HCT116 (cell line): ENCODE measurements at regions not wholly inside any gene's neighbourhood (a gene's known extent, or its start where the extent isn't known, plus 50 kb on each side); places are given as distances from the start of the nearest gene placed in this dataset.

ENCODE experiments used
- ATAC-seq: fragments of 200-7000 bp; cut with Tn5 transposase; 2 replicates; pipeline ENCODE4 v1.9.1; 2020; ENCODE audit warnings: mild to moderate bottlenecking, moderate library complexity
- BruUV-seq: library from RNA; stranded (reverse); fragments of 400-500 nt; replicated peaks from 2 replicates; lab custom pipeline; 2021; lab: Mats Ljungman, UMichigan
- CTCF ChIA-PET: fragments of 300-600 bp; sonication (Branson Sonifier 250); formaldehyde crosslinking; loops from one replicate; lab custom pipeline; 2021; ENCODE audit warnings: antibody characterized with exemption; lab: Charles Lee
- POLR2A ChIA-PET: fragments of 300-600, 350-600 bp; sonication (Branson Sonifier 250); formaldehyde crosslinking; loops from one replicate; lab custom pipeline; 2021; ENCODE audit warnings: antibody characterized with exemption; lab: Charles Lee
- RAD21 ChIA-PET, 2 experiments: fragments of 300-600 bp; sonication (Branson Sonifier 250); formaldehyde crosslinking; loops; one replicate each; lab custom pipeline; 2023; ENCODE audit warnings: low total read pairs in 2 of 2; ENCODE audit not compliant: uncharacterized antibody in 2 of 2, unreplicated experiment in 2 of 2, low non-redundant PET in 1 of 2; lab: Charles Lee
- DNase-seq: peaks from one replicate; pipeline ENCODE4 v3.0.0-alpha.2; 2010; ENCODE audit warnings: low read depth, low spot score
- H2AFZ ChIP-seq: fragments of 200-600 bp; shearing (Covaris generic), sonication (generic); 2 replicates; pipeline ENCODE4 v1.6.1; 2017; ENCODE audit warnings: low read depth, mixed run types, mixed read lengths, antibody characterized with exemption, low read length; ENCODE audit not compliant: poor library complexity, severe bottlenecking
- H3K27ac ChIP-seq: 2 replicates; pipeline ENCODE4 v1.5.1; 2012; ENCODE audit warnings: low read depth, low read length
- H3K27me3 ChIP-seq: fragments of 200-600 bp; sonication (generic); 2 replicates; pipeline ENCODE4 v1.6.1; 2016; ENCODE audit warnings: mixed run types, low read length, mixed read lengths; ENCODE audit not compliant: insufficient read depth
- H3K36me3 ChIP-seq, 2 experiments: fragments of 200-500 bp in 1 of 2; fragments of 200-600 bp in 1 of 2; sonication (Bioruptor generic) in 1 of 2; sonication (generic) in 1 of 2; 2 replicates each; pipeline versions ENCODE4 v1.5.1 to v1.6.1; 2014 to 2016; ENCODE audit warnings: low read length in 2 of 2, inconsistent platforms in 1 of 2, mixed read lengths in 1 of 2, mixed run types in 1 of 2; ENCODE audit not compliant: insufficient read depth in 2 of 2, control insufficient read depth in 1 of 2
- H3K4me1 ChIP-seq, 2 experiments: fragments of 200-600 bp in 1 of 2; sonication (generic) in 1 of 2; 2 replicates each; pipeline versions ENCODE4 v1.5.1 to v1.6.1; 2012 to 2017; ENCODE audit warnings: low read length in 2 of 2, inconsistent platforms in 1 of 2, mild to moderate bottlenecking in 1 of 2, mixed read lengths in 1 of 2, mixed run types in 1 of 2, moderate library complexity in 1 of 2; ENCODE audit not compliant: insufficient read depth in 2 of 2, control insufficient read depth in 1 of 2
- H3K4me2 ChIP-seq: fragments of 200-600 bp; sonication (generic); 2 replicates; pipeline ENCODE4 v1.6.1; 2017; ENCODE audit warnings: mixed run types, low read length, mixed read lengths
- H3K4me3 ChIP-seq, 2 experiments: fragments of 200-600 bp in 1 of 2; sonication (generic) in 1 of 2; replicated peaks in 1 of 2; 2 replicates each; pipeline ENCODE4 v1.5.1; 2011 to 2016; ENCODE audit warnings: low read length in 2 of 2, control low read depth in 1 of 2, low read depth in 1 of 2, mild to moderate bottlenecking in 1 of 2, mixed read lengths in 1 of 2, mixed run types in 1 of 2
- H3K79me2 ChIP-seq: fragments of 200-600 bp; sonication (generic); 2 replicates; pipeline ENCODE4 v1.6.1; 2017; ENCODE audit warnings: mild to moderate bottlenecking, mixed run types, low read length, moderate library complexity, mixed read lengths; ENCODE audit not compliant: insufficient read depth
- H3K9ac ChIP-seq: fragments of 200-600 bp; sonication (generic); 2 replicates; pipeline ENCODE4 v1.6.1; 2016; ENCODE audit warnings: low read length, mixed read lengths
- H3K9me2 ChIP-seq: fragments of 200-600 bp; sonication (generic), shearing (Covaris generic); 2 replicates; pipeline ENCODE4 v1.6.1; 2017; ENCODE audit warnings: mixed run types, mild to moderate bottlenecking, moderate library complexity; ENCODE audit not compliant: insufficient read depth
- H3K9me3 ChIP-seq, 2 experiments: fragments of 200-500 bp in 1 of 2; fragments of 200-600 bp in 1 of 2; sonication (Bioruptor generic) in 1 of 2; sonication (generic) in 1 of 2; 2 replicates each; pipeline ENCODE4 v1.6.1; 2014 to 2017; ENCODE audit warnings: low read length in 2 of 2, mixed read lengths in 2 of 2, inconsistent platforms in 1 of 2, low read depth in 1 of 2, mild to moderate bottlenecking in 1 of 2, mixed run types in 1 of 2, moderate library complexity in 1 of 2; ENCODE audit not compliant: control insufficient read depth in 1 of 2, insufficient read depth in 1 of 2
- H4K20me1 ChIP-seq: fragments of 200-600 bp; sonication (generic), shearing (Covaris generic); 2 replicates; pipeline ENCODE4 v1.6.1; 2017; ENCODE audit warnings: mixed run types, mild to moderate bottlenecking, moderate library complexity; ENCODE audit not compliant: insufficient read depth
- CEBPB ChIP-seq: IDR thresholded peaks from 2 replicates; pipeline ENCODE4 v1.6.1; 2012; ENCODE audit warnings: low read depth
- CTCF ChIP-seq, 3 experiments: fragments of 200-600 bp in 1 of 3; sonication (generic) in 1 of 3; IDR thresholded peaks in 2 of 3; conservative IDR thresholded peaks in 1 of 3; 2 replicates each; pipeline ENCODE4 v1.5.1; 2012 to 2017; ENCODE audit warnings: low read depth in 2 of 3, low read length in 2 of 3, antibody characterized with exemption in 1 of 3, borderline replicate concordance in 1 of 3, control low read depth in 1 of 3, mild to moderate bottlenecking in 1 of 3, mixed read lengths in 1 of 3, mixed run types in 1 of 3, moderate library complexity in 1 of 3; ENCODE audit not compliant: insufficient read depth in 1 of 3
- EGR1 ChIP-seq: IDR thresholded peaks from 2 replicates; pipeline ENCODE4 v1.6.1; 2012; ENCODE audit warnings: low read depth
- ELF1 ChIP-seq: IDR thresholded peaks from 2 replicates; pipeline ENCODE4 v1.6.1; 2012; ENCODE audit warnings: low read depth, borderline replicate concordance
- EZH2 ChIP-seq: fragments of 200-600 bp; sonication (generic); IDR thresholded peaks from 2 replicates; pipeline ENCODE4 v1.6.1; 2017; ENCODE audit warnings: antibody characterized with exemption, mixed run types
- EZH2phosphoT487 ChIP-seq: fragments of 200-600 bp; IDR thresholded peaks from 2 replicates; pipeline ENCODE4 v1.6.1; 2018; ENCODE audit warnings: antibody characterized with exemption, borderline replicate concordance
- FOSL1 ChIP-seq: IDR thresholded peaks from 2 replicates; pipeline ENCODE4 v1.6.1; 2012; ENCODE audit warnings: low read depth
- JUND ChIP-seq: IDR thresholded peaks from 2 replicates; pipeline ENCODE4 v1.6.1; 2012
- POLR2A ChIP-seq: IDR thresholded peaks from 2 replicates; pipeline ENCODE4 v1.7.0; 2011; ENCODE audit warnings: borderline replicate concordance; ENCODE audit not compliant: insufficient read depth, insufficient read length; ENCODE audit errors: extremely low read depth
- POLR2AphosphoS5 ChIP-seq: IDR thresholded peaks from 2 replicates; pipeline ENCODE4 v1.6.1; 2011; ENCODE audit warnings: mild to moderate bottlenecking, low read depth, low read length, moderate library complexity
- RAD21 ChIP-seq: IDR thresholded peaks from 2 replicates; pipeline ENCODE4 v1.6.1; 2012; ENCODE audit warnings: low read depth, mild to moderate bottlenecking
- SP1 ChIP-seq: IDR thresholded peaks from 2 replicates; pipeline ENCODE4 v1.6.1; 2012; ENCODE audit warnings: low read depth
- TCF7L2 ChIP-seq: IDR thresholded peaks from 2 replicates; pipeline ENCODE4 v1.7.0; 2011; ENCODE audit warnings: borderline replicate concordance, inconsistent platforms; ENCODE audit not compliant: insufficient read depth, insufficient read length; ENCODE audit errors: extremely low read depth
- YY1 ChIP-seq: IDR thresholded peaks from 2 replicates; pipeline ENCODE4 v1.6.1; 2011; ENCODE audit warnings: low read length, low read depth, moderate library complexity, mild to moderate bottlenecking; ENCODE audit not compliant: insufficient replicate concordance; ENCODE audit errors: extremely low read depth
- ZBTB33 ChIP-seq: IDR thresholded peaks from 2 replicates; pipeline ENCODE4 v1.6.1; 2011; ENCODE audit warnings: mild to moderate bottlenecking, low read length, moderate library complexity; ENCODE audit not compliant: insufficient replicate concordance; ENCODE audit errors: extremely low read depth
- ZFX ChIP-seq: fragments of 450-650 bp; IDR thresholded peaks from 2 replicates; pipeline ENCODE4 v1.6.1; 2017
- ZNF274 ChIP-seq: fragments of 200-500 bp; sonication (Bioruptor generic); IDR thresholded peaks from 2 replicates; pipeline ENCODE4 v1.6.1; 2014; ENCODE audit warnings: mild to moderate bottlenecking, low read depth, low read length, inconsistent platforms
- intact Hi-C: fragments of 100-400 bp; cut with micrococcal nuclease; formaldehyde crosslinking; loops from 2 replicates; pipeline ENCODE4 v1.10.0; 2022

GRCh38 chr5:56344594-56344993, 111.5 kb upstream of the ANKRD55 start:
- POLR2A ChIA-PET: interaction anchor here (0.7 kb wide), 1 partner anchor 21 kb away, joined by 3 read pairs; no protein-coding TSS in a partner anchor
- H3K4me1 ChIP-seq: peaks cover 18 to 23% of the 10 kb centered on the region in 2 experiments
- no peak overlapping the region for H3K9ac ChIP-seq
- no peaks in the 10 kb centered on the region for H3K9me2 ChIP-seq
- H3K27me3 ChIP-seq: no peaks in the 10 kb centered on the region
- H4K20me1 ChIP-seq: no peaks in the 10 kb centered on the region
- no peaks in the 10 kb centered on the region for H3K36me3 ChIP-seq
- no peak for ATAC-seq
- H3K4me3 ChIP-seq: no peak overlapping the region
- H3K79me2 ChIP-seq: no peaks in the 10 kb centered on the region
- intact Hi-C loops: no loop called here
- no peaks in the 10 kb centered on the region for H3K9me3 ChIP-seq
- H3K4me2 ChIP-seq: no peak overlapping the region
- TF ChIP-seq ELF1 (no peak), ZBTB33 (no peak), POLR2AphosphoS5 (no peak), EZH2 (no peak), SP1 (no peak), JUND (no peak), CEBPB (no peak), RAD21 (no peak), POLR2A (no peak)
- no peak overlapping the region for H3K27ac ChIP-seq
- no peak overlapping the region for H2AFZ ChIP-seq
- CTCF ChIA-PET: no interaction called here
- RAD21 ChIA-PET: no interaction called here
- no TSS peak for BruUV-seq
- DNase-seq: no peak

- no peaks in the 10 kb centered on the region for H3K79me2 ChIP-seq
- no peak for TF ChIP-seq ZNF274
- no peak for TF ChIP-seq ZFX
- TF ChIP-seq RAD21: no peak
- TF ChIP-seq POLR2A: no peak
- no peak for TF ChIP-seq ELF1
- no peak for TF ChIP-seq YY1
- no peak for TF ChIP-seq CTCF (IDR thresholded peaks at IDR 0.05 in 2 of 3, conservative IDR thresholded peaks at IDR 0.05 in 1 of 3; ENCODE audit: borderline replicate concordance in 1 of 3, insufficient read depth in 1 of 3, low read depth in 2 of 3, low read length in 2 of 3)
- TF ChIP-seq EZH2phosphoT487: no peak
- TF ChIP-seq FOSL1: no peak
- no peak for TF ChIP-seq EGR1
- TF ChIP-seq TCF7L2: no peak
- TF ChIP-seq, all 23 proteins: peak for 0
- no TSS peak for BruUV-seq
- intact Hi-C loops: no loop called here
- no peaks in the 10 kb centered on the region for H3K9me2 ChIP-seq
- DNase-seq: no peak
- no peak overlapping the region for H2AFZ ChIP-seq
- no peaks in the 10 kb centered on the region for H3K27me3 ChIP-seq
- no peaks in the 10 kb centered on the region for H3K36me3 ChIP-seq
- no peak overlapping the region for H3K9ac ChIP-seq
- H3K9me3 ChIP-seq: no peaks in the 10 kb centered on the region
- H3K27ac ChIP-seq: no peak overlapping the region
- peaks cover 12 to 19% of the 10 kb centered on the region in 2 experiments for H3K4me1 ChIP-seq
- ChIA-PET POLR2A (no interaction called here), RAD21 (no interaction called here), CTCF (no interaction called here)
- H4K20me1 ChIP-seq: no peaks in the 10 kb centered on the region
- no peak overlapping the region for H3K4me3 ChIP-seq
- H3K4me2 ChIP-seq: no peak overlapping the region
- no peak for ATAC-seq
Observed at GRCh38 chr5:56343988-56344387, 110.9 kb upstream of the ANKRD55 start.
